ENCODE measurements at regions not wholly inside any gene's neighbourhood (a gene's known extent, or its start where the extent isn't known, plus 50 kb on each side); places are given as distances from the start of the nearest gene placed in this dataset.

DNA sequence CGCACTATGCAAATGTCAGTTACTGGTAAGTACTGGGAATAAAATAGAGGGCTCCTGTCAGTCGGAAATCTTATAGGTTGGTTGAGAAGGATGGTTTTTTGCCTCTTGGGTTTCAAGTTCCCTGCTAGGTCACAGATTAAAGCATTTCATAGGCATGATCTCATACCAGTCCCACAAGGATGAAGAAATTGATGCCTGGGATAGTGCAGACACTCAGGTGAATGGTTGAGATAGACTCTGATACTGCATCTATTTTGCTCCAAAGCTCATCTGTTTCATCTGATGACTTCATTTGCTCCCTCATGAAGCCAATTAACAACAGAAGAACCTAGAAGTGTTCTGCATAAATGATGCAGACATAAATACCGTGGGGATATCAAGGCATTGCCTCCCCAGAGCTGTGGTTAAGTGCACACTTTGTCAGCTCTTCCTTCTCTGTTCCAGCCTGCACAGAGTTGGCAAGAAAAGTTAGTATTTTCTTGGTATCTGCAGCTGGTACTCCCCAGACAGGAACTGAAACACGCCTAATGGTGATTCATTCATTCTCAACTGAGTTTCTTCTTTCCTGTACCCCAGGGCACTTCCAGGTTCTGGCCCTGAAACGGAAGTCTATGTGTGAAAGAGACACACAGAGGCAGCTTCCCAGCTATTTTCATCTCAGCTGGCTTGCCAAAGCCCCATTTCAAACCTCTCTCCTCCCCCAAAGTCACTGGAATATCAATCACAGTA is 418.3 kb upstream of the SALL1 start:
- TF ChIP-seq TAF1 (IDR thresholded peaks at IDR 0.05; ENCODE audit: borderline replicate concordance, low read depth, low read length) (no peak), POLR2A (IDR thresholded peaks at IDR 0.05; ENCODE audit: low read depth, low read length) (no peak), POLR2AphosphoS5 (IDR thresholded peaks at IDR 0.05; ENCODE audit: low read depth, low read length) (no peak)

Measured in GM12892 (cell line).